HG03432 (cell line): ENCODE measurements at regions not wholly inside any gene's neighbourhood (a gene's known extent, or its start where the extent isn't known, plus 50 kb on each side); places are given as distances from the start of the nearest gene placed in this dataset.

Experiments
- ATAC-seq: cut with Tn5 transposase; IDR thresholded peaks from one replicate; pipeline ENCODE4 v1.9.1; 2021; ENCODE audit warnings: mild to moderate bottlenecking, moderate library complexity; ENCODE audit not compliant: unreplicated experiment

DNA sequence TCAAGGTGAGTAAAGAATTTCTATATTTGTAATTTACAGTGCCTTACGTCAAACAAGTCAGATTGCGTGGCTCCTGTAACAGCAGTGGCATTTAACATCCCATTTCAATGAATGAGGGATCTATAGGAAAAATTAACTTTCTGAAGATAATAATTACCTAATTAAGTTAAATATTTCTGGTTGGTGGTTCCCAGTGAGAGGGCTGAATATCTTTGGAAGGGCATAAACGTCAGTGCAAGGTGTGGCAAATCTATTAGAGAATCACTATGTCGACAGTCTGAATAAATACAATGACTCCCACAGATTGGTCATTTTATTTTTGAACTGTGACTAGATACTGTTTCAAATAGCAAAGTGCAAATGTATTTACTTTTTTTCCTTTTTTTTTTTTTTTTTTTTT, 80.0 kb downstream of the S1PR1 start:
- no peak for ATAC-seq

- no peak for ATAC-seq
Measured at GRCh38 chr1:101317590-101317989, 80.8 kb downstream of the S1PR1 start.

- no peak for ATAC-seq
Measured at GRCh38 chr1:101323535-101323934, 86.7 kb downstream of the S1PR1 start.

DNA sequence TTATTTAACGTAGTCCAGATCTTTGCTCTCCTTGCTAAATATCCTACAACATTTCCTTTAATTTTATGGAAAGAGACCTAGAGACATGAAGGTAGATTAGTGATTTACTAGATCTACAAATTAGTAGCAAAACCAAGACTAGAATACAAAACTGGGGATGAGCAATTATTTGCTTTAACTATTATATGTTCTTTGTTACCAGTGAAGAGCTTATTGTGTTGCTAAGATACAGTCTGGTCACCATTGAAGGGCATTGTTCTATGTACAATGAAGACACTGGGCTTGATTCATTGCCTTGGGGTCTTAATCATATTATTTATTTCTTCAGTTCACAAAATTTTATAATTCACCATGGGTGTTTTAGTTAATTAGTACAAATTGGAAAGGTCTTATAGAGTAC, 88.3 kb downstream of the S1PR1 start:
- ATAC-seq, result no peak

DNA sequence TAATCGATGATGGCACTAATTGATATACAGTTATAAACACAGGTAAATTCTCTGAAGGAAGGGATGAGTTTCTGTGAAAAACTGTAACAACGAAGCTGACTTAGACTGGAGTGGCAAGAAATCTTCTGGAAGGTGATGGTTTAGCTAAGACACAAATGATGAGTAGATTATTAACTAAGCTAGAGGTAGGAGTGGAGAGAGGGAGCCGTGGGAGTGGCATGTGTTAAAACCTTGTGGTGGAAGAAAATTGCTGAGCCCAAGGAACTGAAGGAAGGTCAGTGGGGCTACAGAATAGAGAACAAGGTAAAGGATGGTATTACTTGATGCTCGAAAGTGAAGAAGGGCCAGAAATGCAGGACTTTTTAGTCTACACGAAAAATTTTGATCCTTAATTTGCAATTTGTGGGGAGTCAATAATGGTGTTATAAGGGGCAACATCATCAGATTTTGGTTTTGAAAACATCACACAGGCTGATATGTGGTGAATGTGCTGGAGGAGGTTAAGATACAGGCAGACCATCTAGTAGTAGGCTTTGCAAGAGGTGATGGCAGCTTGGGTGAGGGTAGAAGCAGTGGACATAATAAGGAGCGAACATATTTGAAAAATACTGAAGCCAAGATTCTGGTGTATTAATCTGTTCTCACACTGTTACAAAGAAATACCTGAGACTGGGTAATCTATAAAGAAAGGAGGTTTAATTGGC, 93.8 kb downstream of the S1PR1 start:
- ATAC-seq, result no peak

- ATAC-seq, result no peak
Measured at GRCh38 chr1:101331794-101332193, 95.0 kb downstream of the S1PR1 start.

GRCh38 chr1:101332633-101333032, 95.8 kb downstream of the S1PR1 start:
- ATAC-seq, result no peak

- no peak for ATAC-seq
Measured at GRCh38 chr1:101333186-101333585, 96.4 kb downstream of the S1PR1 start.

DNA sequence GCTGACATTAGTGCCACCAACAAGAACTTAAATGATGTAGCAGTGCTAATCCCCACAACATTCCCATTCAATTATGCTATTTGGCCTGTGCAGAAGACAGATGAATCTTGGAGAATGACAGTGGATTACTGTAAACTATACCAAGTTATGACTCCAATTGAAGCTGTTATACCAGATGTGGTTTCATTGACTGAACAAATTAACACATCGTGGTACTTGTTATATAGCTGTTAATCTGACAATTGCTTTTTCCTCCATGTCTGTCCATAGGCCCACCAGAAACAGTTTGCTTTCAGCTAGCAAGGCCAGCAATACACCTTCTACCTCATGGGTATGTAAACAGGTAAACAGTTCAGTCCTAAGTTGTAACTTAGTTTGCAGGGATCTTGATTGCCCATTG, 101.1 kb downstream of the S1PR1 start:
- no peak for ATAC-seq

DNA sequence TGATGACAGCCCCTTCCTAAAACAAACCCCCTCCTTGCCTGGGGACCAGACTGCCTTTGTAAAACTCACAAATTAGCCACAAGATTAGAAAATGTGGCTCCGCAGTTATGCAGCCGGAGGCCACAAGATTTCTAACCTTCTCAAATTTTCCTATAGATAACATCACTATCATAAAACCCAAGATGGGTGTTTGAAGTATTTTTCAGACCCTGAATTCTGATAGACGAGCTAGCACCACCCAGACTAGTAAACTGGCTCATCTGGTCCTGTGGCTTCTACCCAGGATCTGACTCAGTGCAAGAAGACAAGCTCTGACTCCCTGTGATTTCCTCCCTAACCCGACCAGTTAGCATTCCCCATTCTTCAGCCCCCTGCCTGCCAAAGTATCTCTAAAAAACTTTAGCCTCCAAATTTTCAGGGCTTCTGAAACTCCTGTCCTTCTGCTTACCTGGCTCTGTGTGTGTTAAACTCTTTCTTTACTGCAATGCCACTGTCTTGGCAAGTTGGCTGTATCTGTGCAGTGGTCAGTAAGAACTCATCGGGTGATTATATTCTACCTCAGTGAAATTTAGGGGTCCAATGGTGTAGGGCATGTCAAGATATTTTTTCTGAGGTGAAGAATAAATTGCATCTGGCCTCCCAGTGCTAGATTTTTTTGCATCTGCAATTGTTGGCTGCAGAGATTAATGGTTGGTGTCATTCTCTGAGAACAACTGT, 102.1 kb downstream of the S1PR1 start:
- no peak for ATAC-seq

- ATAC-seq, result no peak
Measured at GRCh38 chr1:101344745-101345144, 107.9 kb downstream of the S1PR1 start.

- no peak for ATAC-seq
Measured at GRCh38 chr1:101346419-101346818, 109.6 kb downstream of the S1PR1 start.

GRCh38 chr1:101356013-101356412, 119.2 kb downstream of the S1PR1 start:
- no peak for ATAC-seq

- peak; percentile 21 for ATAC-seq
Measured at GRCh38 chr1:101356604-101357443, 120.0 kb downstream of the S1PR1 start.

DNA sequence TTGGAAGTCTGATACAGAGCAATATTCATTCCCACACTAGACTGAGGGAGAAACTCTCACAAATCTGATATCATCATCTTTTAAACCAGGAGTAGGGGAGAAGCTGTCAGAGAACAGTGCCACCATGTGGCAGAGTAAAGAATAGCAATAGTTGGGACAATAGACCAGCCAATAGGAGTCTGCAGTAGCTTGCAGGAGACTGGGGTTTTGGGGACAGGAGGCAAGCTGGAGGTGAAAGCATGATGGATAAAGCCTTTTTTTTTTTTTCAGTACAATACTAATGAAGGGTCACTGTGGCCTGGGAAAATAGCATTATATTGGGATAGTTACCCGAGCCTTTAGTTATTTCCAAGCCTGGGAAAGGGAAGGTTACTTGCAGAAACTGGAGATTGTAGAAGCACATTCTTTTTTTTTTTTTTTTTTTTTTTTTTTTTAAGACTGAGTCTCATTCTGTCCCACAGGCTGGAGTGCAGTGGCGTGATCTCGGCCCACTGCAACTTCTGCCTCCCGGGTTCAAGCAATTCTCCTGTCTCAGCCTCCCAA, 120.7 kb downstream of the S1PR1 start:
- ATAC-seq, result peak; percentile 98

DNA sequence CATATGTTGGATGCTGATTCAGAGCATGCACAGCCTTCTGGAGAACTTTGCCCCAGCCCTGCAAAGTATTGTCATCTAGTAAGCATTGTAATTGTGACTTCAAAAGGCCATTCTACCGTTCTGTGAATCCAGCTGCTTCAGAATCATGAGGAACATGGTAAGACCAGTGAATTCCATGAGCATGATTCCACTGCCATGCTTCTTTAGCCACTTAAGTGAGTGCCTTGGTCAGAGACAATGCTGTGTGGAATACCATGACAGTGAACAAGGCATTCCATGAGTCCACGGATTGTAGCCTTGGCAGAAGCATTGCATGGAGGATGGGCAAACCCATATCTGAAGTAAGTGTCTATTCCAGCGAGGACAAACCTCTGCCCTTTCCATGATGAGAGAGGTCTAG, 123.7 kb downstream of the S1PR1 start:
- no peak for ATAC-seq

DNA sequence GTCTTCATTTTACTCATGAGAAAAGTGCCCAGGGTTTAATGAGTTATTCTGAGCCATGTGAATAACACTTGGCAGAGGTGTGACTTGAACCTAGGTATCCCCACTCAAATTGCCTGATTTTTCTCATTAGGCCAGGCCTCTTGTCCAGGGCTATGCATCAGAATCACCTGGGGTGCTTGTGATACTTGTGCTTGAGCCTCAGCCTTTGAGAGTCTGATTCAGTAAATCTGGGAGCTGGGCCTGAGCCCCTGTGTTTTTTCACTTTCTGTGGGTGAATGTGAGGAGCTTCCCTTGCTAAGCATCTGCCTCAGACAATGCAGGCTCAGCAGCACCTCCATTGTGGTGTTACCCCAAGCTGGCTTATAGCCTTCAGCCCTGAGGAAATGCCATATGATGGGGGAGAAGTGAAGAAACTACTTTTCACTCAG, 127.1 kb downstream of the S1PR1 start:
- ATAC-seq, result peak; percentile 43

GRCh38 chr1:101364370-101365120, 127.7 kb downstream of the S1PR1 start:
- ATAC-seq, result peak; percentile 70

GRCh38 chr1:101365186-101365585, 128.4 kb downstream of the S1PR1 start:
- no peak for ATAC-seq

DNA sequence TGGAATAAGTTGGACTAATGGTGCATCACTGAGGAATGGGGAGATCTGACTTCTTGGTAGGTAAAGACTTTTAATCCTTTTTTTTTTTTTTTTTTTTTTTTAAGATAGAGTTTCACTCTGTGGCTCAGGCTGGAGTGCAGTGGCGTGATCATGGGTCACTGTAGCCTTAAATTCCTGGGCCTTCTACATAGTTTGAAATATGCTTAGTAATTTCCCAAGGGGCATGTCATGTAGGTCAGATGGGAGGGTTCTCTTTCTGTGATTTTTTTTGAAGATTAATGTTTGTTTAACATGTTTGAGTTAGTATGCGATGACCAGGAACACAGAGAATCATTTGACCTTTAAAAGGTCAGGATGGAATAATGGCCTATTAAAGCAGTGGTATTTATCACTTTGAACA, 129.1 kb downstream of the S1PR1 start:
- ATAC-seq, result no peak
